Stimulated activated CD4-positive, alpha-beta T cell treated with anti-CD3 and anti-CD28 coated beads, Interleukin-4, amount 100 ng/mL, for 4 hours (primary cell): ENCODE measurements at regions not wholly inside any gene's neighbourhood (a gene's known extent, or its start where the extent isn't known, plus 50 kb on each side); places are given as distances from the start of the nearest gene placed in this dataset.

ENCODE experiments used
- DNase-seq, 2 experiments: peaks; one replicate each; pipeline ENCODE4 v3.0.0-alpha.2; 2020

DNA sequence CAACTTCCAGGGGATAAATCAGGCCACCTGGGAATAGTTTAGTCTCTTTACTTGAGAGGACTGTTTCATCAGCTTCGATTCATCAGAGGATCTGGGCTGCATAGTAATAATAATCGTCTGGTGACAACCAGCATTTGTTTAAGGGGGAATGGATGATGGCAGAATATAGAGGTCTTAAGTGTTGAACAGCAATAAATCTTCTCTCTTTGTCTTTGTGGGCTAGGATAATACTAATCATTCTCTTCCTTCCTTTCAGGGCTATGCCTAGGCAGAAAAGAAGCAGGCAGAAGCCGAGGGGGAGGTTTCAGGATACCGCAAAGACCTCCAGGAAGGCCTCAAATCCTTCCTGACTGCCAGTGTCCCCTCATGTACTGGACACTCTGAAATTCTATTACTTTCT lies 150.4 kb upstream of the GAREM1 start:
- no peak for DNase-seq

DNA sequence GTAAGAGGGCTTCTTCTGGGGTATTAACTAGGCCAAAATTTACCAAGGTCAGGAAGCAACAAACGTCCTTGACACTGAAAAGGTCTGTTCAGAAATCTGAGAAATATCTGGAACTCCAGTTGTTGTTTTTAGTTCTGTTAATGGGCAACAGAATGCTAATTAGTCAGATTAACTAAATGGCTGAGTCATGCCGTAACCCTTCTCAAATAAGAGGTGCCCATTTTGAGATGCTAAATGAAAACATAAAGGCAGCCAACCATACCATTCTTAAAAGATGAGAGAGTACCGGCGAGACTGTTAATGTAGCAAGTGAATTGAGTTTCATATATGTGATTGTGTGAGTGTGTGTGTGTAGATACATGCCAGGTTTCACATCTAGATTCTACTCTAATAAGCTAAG lies 147.9 kb upstream of the GAREM1 start:
- no peak for DNase-seq

DNA sequence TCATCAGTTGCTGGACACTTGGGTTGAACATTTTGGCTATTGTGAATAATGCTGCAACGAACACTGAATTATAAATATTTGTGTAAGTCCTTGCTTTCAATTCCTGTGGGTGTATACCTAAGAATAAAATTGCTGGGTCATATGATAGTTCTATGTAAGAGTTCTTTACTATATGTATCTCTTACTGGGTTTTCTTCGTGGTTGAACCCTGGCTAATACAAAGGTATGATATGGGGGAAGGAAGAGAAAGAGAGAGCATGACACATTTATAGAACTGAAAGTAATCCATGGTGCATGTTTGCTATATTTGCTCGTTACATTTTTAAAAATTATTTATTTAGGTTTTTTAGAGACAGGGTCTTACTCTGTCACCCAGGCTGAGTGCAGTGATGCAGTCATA lies 143.1 kb upstream of the GAREM1 start:
- no peak for DNase-seq

DNA sequence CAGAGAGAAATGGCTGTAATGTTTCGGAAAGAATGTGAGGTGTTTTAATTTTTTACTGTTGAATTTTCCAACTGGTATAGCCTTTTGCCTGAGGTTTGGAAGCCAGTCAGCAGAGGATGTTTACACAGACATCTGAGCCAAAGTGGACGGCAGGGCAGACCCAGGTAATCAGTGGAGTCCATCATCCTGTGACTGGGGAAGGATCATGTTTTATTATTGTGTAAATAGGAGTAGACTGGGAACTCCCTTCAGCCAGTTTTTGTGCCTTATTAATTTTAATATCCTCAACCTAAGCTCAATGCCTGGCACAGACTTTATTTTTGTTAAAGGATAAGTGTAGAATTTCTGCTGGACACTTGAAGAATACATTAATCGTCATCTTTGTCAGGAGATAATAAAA lies 142.0 kb upstream of the GAREM1 start:
- no peak for DNase-seq

DNA sequence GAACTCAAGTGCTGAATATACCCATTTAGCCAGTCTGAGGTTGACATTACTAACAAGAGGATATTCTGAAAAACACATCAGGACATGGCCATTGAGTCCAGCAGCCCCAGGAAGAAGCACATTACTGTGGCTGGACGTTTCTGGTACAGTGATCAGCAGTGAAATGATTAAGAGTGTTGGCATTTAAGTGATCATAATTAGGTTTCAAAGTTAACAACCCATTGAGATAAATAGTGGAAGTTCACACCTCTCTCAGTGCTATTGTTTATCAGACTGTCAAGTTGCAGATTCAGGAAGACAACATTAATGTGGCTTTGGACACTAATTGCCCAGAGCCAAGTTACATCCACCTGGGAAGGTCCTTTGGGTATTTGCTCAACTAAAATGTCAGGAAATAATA lies 139.5 kb upstream of the GAREM1 start:
- no peak for DNase-seq

DNA sequence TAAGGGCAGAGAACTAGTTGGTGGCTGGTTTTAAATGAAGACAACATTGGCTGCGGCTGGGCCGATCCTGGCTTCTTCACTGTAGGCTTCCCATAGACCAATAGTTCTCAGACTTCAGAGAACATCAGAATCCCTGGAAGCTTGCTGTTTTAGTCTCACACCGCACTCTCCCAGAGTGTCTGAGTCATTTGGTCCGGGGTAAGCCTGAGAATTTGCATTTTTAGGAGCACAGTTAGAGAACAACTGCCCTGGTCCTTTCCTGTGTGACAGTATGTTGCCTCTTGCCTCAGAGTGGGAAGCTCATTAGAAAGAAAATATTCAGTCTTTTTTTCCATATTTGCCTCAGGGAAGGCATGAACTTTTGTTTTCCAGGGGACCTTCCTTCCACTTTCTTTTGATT lies 137.1 kb upstream of the GAREM1 start:
- DNase-seq, result no peak

DNA sequence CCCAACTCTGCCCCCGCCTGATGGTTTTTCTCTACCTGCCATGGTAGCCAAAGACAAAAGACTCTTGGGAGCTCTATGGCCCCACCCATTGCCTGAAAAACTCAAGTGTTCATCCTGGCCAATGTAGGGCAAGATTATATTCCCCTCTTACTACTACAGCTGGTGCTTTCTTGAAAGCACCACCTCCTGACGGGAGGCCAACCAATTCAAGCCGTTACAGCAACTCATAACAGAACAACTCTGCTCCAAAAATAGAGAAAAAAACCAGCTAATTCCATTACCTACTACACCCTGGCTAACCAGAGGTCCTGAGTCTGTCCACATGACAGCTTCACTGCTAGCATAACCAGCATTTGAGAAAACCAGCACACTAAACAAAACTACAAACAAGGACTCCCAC lies 127.5 kb upstream of the GAREM1 start:
- no peak for DNase-seq

DNA sequence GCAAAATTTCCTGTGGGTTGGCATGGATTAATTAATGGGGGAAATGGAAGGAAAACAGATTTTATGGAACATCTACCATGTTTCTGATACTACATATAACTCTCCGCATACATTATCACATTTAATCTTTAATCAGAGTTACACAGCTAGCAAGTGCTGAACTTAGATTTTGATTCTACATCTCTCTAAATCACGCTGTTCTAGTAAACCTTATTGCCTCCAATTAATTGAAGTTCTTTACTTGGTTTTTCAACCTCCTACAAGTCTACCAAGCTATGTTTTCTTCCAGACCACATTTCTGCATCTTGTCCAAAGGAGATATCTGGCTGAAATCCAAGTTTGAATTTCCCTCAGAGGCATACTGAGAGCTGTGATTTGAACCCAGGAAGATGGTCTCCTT lies 125.8 kb upstream of the GAREM1 start:
- no peak for DNase-seq

DNA sequence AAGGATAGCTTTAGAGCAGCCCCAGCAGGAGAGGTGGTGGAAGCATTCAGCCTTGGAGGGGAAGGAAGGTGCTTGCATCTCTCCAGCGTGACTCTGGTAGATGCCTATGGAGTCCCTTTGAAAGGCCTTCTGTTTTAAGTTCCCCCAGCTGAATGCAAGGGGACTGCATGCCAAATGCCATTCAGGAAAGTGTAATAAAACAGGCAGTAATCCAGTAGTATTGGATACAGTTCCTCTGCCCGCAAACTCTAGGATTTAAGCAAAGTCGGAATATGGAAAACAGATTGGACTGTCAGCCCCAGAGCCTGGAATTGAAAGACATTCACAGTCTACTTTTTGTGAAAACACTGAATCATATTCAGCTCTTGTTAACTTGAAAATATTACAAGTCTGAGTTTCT lies 125.2 kb upstream of the GAREM1 start:
- no peak for DNase-seq

DNA sequence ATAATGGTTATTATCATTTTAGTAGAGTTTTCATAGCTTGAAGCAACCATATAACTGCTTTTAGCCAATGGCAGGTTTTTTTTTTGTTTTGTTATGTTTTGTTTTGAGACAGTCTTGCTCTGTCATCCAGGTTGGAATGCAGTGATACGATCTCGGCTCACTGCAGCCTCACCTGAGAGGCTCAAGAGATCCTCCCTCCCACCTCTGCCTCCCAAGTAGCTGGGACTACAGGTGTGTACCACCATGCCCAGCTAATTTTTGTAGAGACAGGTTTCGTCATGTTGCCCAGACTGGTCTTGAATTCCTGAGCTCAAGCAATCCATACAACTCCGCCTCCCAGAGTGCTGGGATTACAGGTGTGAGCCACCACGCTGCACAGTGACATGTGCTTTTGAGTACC lies 117.5 kb upstream of the GAREM1 start:
- no peak for DNase-seq

DNA sequence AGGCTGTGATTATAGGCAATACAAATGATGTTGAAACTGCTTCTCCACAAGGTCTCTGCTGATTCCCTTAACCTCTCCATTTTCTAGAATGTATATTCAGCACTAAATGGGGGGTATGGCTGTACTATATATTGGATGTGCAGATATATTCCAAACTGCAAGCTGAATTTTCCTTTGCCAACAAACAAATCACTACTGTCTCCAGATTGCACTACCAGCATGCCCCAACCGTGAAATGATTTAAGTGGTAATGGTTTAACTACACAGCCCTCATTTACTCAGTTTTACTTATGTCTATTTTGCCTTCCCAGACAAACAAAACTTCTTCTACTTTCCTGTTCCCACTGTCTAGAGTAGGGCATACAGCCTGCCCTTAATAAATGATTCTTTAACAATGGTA lies 112.7 kb upstream of the GAREM1 start:
- DNase-seq, result no peak

DNA sequence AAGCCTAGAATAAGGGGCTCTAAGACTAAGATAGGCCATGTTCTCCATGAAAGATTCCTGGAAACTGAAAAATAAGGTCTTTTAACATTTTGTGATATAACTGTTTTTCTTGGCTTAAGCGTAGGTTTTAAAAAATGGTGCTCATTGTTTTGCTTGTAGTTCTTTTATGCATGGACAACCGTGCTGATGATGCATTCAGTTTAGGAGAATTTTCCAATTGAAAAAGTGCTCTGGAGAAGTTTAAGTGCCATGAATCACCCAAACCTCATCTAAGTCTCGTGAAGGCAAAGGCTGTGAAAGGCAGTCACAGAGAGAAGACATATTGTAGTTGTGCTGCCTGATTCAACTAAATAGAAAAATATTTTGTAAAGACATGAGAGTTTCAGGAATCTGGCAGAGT lies 111.8 kb upstream of the GAREM1 start:
- no peak for DNase-seq

DNA sequence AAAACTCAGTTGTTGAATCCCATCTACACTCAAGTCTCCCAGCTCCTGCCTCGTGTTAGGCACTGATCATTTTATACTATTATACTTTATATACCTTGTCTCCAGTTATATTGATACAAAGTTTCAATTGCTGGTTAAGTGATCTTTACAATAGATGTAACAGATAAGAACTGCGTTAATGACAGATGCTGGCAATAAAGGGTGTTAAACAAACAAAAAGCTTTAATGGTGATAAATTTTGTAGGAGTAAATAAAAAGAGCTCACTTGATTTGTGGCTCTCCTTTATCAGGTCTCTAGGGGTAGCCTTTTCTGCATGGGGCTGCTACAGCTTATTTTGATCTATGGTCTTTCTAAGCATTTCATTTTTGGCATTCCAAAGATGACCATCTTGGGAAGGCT lies 106.9 kb upstream of the GAREM1 start:
- DNase-seq, result no peak

DNA sequence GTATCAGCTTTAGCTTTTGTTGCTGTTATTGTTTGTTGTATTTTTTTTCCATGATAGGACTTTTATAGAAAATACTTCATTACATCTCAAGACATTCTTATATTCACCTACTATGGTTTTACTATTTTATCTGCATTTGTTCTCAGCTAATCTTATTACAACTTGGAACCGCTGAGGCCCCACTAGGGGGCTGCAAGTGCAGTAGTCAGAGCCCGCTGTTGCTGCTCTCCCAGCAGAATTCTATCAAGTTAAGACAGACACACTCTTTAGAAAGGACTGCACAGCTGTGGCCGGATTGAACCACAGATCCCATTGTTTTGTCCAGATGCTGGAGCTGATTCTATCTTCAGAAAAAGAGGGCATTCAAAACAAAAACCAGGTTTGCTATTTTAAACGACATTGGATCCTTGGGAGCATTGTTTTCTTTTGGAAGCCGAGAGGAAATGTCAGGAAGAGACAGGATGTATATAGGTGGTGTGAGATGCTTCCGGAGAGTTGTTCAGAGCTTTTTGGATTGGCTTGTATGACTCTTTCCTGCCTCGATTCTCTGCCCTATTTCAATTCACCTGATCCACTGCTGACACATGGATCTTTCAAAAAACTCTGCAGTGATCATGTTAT lies 105.7 kb upstream of the GAREM1 start:
- no peak for DNase-seq

DNA sequence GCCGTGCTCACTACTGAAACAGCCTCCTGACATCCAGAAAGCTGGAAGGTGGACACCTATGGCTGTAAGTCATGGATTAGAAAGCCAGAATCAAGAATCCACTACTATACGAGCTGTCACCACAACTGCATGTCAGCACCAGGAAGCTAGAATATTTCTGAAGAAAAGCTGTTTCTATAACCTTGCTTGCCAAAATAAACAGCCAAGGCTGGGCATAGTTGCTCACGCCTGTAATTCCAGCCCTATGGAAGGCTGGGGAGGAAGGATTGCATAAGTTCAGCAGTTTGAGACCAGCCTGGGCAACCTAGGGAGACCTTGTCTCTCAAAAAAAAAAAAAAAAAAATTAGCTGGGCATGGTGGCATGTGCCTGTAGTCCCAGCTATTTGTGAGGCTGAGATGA lies 96.3 kb upstream of the GAREM1 start:
- DNase-seq, result no peak

DNA sequence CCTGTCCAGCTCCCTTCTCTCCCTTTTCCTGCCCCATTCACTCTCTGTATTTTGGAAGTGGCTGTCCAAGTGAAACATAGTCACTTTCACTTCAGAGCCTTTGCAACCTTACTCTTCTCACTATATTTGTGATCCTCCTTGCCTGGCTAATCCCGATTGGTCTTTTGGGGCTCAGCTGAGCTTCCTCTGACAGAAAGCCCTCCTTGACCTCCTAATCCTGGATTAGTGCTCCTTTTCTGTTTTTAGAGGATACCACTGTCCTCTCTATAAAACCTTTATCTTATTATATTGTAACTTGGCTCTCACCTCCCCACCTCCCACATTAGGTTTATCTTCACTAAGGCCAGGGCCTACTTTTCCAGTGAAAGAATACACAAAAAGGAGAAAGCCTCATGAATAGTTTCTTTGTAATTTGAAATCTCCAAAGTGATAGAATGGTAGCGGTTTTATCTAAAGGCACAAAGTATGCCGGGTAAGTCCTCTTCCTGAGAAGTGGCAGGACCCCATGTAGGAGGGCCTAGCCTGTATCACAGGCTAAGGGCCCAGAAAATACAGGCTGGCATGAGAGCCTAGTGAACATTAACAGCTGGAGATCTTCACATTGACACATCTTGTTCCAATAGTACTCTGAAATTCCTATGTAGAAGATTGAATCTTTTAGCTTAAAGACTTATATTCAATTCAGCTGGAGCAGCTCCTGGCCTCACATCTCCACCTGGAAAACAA lies 83.1 kb upstream of the GAREM1 start:
- no peak for DNase-seq

DNA sequence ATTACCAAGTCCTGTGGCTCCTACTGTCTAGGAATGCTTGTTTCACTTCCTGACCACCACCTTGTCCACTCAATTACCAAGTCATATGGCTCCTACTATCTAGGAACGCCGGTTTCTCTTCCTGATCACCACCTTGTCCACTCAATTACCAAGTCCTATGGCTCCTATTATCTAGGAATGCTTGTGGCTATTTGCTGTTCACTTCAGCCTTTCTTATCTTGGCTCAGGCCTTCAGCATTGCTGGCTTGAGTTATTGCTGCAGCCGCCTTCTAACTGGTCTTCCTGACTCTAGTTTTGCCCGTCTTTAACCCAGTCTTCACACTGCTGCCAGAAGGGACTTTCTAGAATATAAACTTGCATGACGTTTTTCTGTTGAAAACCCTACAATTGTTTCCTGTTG lies 82.5 kb upstream of the GAREM1 start:
- DNase-seq, result no peak

DNA sequence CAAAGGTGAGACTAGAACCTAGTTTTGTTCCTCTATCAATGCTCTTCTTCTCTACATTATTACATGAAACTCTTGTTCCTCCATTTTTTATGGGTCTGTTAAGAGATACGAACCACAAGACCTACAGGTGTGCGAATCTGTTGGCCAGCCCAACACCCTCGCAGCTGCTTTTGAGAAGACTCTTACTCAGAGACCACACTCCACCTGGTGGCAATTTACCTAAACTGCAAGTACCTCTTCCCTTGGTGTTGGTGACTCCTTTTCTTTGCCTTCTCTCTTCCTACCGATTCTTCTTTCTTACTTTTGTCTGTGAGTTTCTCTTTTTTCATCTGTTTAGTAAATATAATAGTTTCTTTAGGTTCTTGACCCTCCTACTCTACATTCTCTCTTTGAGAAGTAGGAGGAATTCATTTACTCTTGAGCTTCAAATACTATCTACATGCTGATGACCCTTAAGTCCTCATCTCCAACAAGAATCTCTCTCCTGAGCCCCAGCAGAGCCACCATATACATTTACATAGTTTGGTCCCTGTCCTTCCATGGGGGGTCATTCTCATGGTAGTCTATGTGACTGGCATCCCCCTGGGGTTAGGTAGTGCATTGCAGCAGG lies 81.8 kb upstream of the GAREM1 start:
- DNase-seq, result peak; percentile 35 to 39

DNA sequence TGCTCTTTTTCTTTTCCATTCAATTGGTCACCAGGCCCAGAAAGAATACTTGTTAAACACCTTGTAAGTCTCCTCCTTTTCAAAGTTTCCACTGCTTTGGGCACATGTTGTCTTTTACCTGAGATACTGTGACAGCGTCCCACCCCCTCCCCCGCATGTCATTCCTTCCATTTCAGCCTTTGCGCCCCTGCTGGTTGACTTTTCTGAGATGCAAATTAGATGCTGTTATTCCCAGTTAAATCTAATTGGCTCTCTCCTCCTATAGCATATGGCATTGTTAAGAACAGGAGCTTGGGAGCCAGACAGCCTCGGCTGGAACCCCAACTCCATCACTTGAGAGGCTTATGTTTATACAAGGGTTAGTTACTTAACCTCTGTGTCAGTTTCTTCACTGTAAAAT lies 80.3 kb upstream of the GAREM1 start:
- DNase-seq, result no peak

DNA sequence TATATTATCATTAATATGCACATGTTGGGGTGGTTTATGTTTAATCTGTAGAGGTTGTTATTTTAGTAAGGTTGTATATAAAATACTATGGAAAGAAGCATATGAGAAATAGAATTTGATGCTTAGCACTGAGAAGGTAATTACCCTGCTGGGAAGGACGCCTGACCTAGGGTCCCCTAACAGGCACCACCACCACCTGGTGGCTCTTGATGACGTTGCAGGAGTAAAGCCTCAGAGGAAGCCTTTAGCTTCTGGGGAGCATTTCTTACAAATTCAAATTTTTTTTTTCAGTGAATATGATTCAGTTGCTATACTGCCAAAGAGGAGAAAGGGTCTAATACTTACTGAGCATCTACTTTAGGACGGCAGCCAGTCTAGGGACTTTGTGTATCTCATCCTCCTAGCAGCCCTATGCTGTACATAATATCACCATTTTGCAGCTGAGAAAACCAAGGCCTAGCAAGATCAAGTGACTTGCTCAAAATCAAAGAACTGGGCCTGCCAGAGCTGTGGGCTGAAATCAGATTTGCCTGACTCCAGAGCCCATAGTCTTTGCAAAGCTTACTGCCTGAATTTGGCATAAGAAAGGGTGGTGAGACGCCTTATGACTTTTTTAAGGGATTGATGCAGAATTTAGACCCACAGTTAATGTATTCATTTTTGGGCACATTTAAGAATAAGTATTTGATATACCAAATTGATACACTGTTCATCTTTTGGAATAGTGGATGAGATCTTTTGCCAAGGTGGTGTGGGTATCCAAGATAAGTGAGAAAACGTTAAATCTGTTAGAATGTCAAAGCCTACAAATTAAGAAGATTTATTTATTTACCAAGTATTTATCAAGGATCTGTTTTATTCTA lies 78.8 kb upstream of the GAREM1 start:
- DNase-seq, result peak; percentile 19 to 29

DNA sequence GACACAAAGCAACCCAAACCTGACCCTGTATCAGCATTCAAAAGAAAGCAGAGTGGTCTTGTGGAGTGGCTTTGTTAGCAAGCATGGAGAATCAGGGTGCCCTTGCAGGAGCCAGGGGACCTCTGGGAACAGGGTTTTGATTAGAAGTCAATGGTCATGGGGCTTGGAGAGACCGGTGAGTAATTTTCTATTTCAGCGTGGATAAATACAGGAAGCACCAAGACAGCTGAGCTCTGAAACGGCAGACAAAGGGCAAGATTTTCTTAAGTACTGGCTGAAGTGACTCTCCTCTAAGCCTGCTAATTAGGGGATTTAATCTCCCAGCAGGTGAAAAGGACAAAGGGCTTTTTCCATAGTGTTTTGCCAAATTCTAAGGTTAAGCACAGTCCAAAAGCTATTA lies 78.0 kb upstream of the GAREM1 start:
- no peak for DNase-seq

DNA sequence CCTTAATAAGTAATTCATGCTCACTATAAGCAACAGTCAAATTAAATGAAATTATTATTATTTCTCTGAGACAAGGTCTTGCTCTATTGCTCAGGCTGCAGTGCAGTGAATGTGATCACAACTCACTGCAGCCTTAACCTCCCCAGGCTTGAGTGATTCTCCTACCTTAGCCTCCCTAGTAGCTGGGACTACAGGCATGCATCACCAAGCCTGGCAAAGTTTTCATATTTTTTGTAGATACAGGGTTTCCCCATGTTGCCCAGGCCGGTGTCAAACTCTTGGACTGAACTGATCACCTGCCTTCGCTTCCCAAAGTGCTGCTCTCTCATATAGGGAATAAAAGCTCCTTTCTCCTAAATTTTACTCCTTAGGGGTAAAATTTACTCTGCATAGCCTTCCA lies 74.9 kb upstream of the GAREM1 start:
- DNase-seq, result no peak

DNA sequence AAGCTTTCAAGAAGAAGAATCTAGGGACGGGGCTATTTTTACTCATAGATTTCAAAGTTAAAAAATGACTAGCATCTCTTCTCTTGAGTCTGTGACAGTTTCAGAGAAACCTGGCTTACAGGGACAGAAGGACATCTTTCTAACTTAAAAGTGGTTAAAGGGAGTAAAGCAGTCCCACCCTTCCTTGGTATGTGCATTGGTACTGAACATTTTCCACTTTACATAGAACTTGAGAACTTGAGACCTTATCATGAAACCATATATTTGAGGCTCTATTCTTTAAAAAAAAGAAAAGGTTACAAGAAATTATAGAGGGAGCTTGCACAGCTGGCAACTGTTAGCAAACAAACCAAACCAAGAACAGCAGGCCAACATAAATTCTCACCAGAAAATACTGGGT lies 73.4 kb upstream of the GAREM1 start:
- no peak for DNase-seq
